Parathyroid adenoma (tissue), 2 donors: ENCODE measurements at regions not wholly inside any gene's neighbourhood (a gene's known extent, or its start where the extent isn't known, plus 50 kb on each side); places are given as distances from the start of the nearest gene placed in this dataset.

Experiments
- H2AFZ ChIP-seq: fragments of 300-600 bp; sonication (generic); one replicate; pipeline ENCODE4 v1.7.0; 2017; ENCODE audit warnings: antibody characterized with exemption, mild to moderate bottlenecking
- H3K27ac ChIP-seq: fragments of 300-600 bp; sonication (generic); one replicate; pipeline ENCODE4 v1.7.0; 2017
- H3K27me3 ChIP-seq: fragments of 300-600 bp; sonication (generic); one replicate; pipeline ENCODE4 v1.7.0; 2017; ENCODE audit warnings: low read length; ENCODE audit not compliant: control insufficient read depth, insufficient read depth
- H3K36me3 ChIP-seq: fragments of 300-600 bp; sonication (generic); one replicate; pipeline ENCODE4 v1.7.0; 2017; ENCODE audit warnings: low read length; ENCODE audit not compliant: control insufficient read depth, insufficient read depth
- H3K4me1 ChIP-seq: fragments of 300-600 bp; sonication (generic); one replicate; pipeline ENCODE4 v1.7.0; 2017; ENCODE audit warnings: control low read depth
- H3K4me2 ChIP-seq: fragments of 300-600 bp; sonication (generic); one replicate; pipeline ENCODE4 v1.7.0; 2017; ENCODE audit warnings: low read length
- H3K4me3 ChIP-seq: fragments of 300-600 bp; sonication (generic); one replicate; pipeline ENCODE4 v1.7.0; 2017; ENCODE audit warnings: low read depth, low read length
- H3K79me2 ChIP-seq: fragments of 300-600 bp; sonication (generic); one replicate; pipeline ENCODE4 v1.7.0; 2017; ENCODE audit warnings: control low read depth
- H3K9ac ChIP-seq: fragments of 300-600 bp; sonication (generic); one replicate; pipeline ENCODE4 v1.7.0; 2017; ENCODE audit warnings: mild to moderate bottlenecking
- H3K9me3 ChIP-seq: fragments of 300-600 bp; sonication (generic); one replicate; pipeline ENCODE4 v1.7.0; 2017; ENCODE audit warnings: low read length; ENCODE audit not compliant: control insufficient read depth
- TF ChIP-seq, protein P1 (sequence below): fragments of 300-600 bp; sonication (generic); IDR thresholded peaks from one replicate; pipeline ENCODE4 v1.7.0; 2017; ENCODE audit warnings: antibody characterized with exemption, mild to moderate bottlenecking
- donor health status: primary hyperparathyroidism.

DNA sequence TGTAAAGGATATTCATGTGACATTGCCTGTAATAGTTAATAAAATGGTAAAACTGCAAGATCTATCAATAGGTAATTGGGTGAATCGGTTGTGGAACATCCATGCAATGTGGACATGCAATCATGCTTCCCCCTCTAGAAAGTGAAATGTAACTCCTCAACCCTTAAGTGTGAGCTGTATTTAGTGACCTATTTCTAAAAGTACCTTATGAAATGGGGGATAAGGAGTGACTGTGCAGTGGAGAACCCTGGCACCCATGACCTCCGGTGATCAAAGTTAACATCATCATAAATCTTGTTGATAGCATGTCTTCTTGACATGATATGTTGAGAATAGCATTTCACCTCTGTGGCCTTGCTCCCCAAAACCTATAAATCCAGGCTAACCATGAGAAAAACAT is 53.6 kb upstream of the PPARGC1A start:
- Histone ChIP-seq H3K27me3 (no peaks in the 10 kb centered on the region), H3K27ac (no peak overlapping the region), H3K4me3 (no peak overlapping the region), H3K36me3 (no peaks in the 10 kb centered on the region), H3K4me2 (no peak overlapping the region), H3K9me3 (no peaks in the 10 kb centered on the region), H3K79me2 (no peaks in the 10 kb centered on the region), H3K4me1 (peaks cover 8% of the 10 kb centered on the region), H2AFZ (no peak overlapping the region), H3K9ac (no peak overlapping the region)
- TF ChIP-seq, protein P1, sequence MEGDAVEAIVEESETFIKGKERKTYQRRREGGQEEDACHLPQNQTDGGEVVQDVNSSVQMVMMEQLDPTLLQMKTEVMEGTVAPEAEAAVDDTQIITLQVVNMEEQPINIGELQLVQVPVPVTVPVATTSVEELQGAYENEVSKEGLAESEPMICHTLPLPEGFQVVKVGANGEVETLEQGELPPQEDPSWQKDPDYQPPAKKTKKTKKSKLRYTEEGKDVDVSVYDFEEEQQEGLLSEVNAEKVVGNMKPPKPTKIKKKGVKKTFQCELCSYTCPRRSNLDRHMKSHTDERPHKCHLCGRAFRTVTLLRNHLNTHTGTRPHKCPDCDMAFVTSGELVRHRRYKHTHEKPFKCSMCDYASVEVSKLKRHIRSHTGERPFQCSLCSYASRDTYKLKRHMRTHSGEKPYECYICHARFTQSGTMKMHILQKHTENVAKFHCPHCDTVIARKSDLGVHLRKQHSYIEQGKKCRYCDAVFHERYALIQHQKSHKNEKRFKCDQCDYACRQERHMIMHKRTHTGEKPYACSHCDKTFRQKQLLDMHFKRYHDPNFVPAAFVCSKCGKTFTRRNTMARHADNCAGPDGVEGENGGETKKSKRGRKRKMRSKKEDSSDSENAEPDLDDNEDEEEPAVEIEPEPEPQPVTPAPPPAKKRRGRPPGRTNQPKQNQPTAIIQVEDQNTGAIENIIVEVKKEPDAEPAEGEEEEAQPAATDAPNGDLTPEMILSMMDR, result no peak

DNA sequence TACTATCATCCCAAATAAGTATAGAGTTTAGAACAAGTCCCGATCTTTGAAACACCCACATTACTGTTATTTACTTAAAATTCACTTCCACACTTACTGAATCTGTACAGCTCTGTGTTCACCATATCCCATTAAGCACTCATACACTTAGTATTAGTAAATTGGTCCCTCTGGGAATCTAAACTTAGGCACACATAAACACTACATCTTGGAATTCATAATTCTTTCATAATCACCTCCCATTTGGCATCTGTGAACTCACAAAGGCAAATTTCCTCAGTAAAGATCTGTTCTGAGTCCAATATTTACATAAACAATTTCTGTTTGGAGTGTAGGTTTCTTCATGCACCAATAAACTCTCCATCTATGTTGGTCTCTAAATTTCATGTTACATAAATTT is 52.6 kb upstream of the PPARGC1A start:
- TF ChIP-seq, protein P1, result no peak
- Histone ChIP-seq H3K36me3 (no peaks in the 10 kb centered on the region), H3K9me3 (no peaks in the 10 kb centered on the region), H3K27me3 (no peaks in the 10 kb centered on the region), H3K4me2 (no peak overlapping the region), H3K9ac (no peak overlapping the region), H3K79me2 (no peaks in the 10 kb centered on the region), H3K27ac (no peak overlapping the region), H3K4me3 (no peak overlapping the region), H2AFZ (no peak overlapping the region), H3K4me1 (peaks cover 8% of the 10 kb centered on the region)
